GM21825 (cell line): ENCODE measurements at regions not wholly inside any gene's neighbourhood (a gene's known extent, or its start where the extent isn't known, plus 50 kb on each side); places are given as distances from the start of the nearest gene placed in this dataset.
"Not testable (repeated sequence)": the region's sequence is repeated elsewhere in the genome, so short reads cannot be mapped to it uniquely, and the experiment has no call there.

Source experiments
- ATAC-seq: cut with Tn5 transposase; IDR thresholded peaks from one replicate; pipeline ENCODE4 v1.9.1; 2021; ENCODE audit warnings: mild to moderate bottlenecking, moderate library complexity; ENCODE audit not compliant: unreplicated experiment

DNA sequence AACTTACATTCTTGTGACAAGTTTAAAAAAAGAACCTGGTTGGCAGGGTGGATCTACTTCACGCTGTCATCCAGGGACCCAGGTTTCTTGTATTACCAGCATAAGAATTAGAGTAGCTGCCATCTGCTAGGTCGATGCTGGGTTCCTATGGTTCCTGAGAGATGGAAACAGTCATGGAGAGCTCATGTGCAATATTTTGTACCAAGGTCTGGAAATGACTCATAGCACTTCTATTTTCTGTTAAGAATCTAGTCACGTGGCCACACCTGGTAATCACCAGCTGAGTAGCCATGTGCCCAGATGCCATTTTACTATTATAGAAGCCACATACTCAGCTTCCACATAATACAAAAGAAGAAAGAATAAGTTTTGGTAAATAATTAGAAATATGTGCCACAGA is 171.3 kb downstream of the CD83 start:
- no peak for ATAC-seq

DNA sequence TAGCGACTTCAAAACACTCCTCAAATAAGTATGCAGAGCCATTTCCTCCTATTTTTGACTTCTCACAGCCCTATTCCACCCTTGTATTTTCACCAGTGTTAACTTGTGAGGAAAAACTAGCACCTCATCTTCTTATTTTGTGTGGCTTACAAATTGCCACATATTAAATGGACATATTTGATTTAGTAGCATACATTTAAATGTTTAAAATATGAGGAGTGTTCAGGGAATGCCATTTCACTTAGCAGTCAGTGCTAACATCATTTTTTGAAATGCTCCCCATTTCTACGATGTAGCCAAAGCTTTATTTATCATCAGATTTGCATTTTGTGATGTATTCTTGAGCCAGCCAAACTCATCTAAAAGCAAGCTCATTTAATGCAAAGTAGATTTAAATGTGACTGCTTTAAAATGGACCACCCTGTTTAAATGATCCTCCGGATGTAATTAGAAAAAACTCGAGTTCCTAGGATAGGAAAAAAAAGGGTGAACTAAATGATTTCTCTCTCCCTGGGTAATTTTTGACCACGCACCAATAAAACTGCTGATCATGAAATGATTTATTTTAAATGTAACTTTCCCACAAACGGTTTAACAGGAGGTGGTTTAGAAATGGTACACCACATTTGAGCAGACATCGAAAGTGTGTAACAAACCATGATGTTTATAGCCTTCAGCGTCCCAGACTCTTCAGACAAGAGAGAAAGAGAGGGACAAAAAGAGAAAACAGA is 172.6 kb downstream of the CD83 start:
- no peak for ATAC-seq

DNA sequence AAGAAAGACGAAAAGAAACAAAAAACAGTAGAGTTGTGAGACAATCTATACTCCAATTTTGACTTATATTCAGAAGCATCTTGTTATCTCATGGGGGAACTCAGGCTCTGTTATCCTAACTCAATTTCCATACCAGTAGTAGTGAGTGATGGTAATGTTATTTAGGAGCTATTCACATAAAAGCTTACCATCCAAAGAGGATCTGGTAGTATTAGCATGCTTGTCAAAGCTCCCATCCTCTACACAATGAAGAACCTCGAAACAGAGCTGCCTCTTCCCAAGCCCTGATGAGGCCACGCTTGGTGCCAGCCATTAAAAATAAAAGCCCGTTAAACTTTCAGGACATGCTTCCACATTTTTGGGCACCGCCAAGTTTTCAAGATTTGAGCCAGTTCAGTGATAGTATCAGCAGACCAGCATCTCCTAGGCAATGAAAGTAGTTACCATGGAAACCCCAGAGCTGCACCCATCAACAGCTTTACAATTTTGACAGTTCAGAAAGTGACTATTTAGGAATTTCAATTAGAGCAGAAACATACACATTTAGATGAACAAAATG is 173.3 kb downstream of the CD83 start:
- no peak for ATAC-seq

DNA sequence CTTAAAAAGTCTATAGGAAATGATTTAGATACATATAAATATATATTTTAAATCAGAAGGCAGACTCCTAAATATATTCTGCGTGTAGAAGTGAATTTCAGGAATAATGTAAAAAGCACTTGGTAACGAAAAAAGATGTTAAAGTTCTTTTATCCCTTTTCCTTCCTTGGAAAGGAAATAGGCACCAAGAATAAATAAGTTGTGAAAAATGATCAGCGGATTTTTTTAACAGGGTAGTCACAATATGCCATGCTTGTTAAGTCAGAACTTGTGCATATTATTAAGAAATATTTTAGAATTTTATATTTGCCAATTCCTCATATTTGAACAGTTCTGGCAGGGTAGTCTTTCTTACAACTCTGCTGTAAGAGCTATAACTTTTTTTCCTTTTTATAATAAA is 173.8 kb downstream of the CD83 start:
- no peak for ATAC-seq

DNA sequence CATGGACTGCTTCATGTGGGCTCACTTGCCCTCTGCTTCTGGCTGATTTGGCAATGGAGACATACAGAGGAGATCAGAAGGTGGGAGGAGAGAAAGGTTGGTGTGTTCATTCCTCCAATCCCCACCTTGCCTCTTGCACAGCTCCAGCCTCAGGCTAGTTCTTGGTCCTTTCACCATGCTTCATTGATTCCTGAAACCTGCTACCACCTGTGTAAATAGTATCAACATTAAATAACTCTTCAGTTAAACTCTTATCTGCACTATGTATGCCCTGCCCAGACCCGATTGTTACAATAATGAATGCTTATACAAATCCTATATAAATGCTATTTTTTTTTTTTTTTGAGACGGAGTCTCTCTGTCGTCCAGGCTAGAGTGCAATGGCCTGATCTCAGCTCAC is 174.5 kb downstream of the CD83 start:
- no peak for ATAC-seq

DNA sequence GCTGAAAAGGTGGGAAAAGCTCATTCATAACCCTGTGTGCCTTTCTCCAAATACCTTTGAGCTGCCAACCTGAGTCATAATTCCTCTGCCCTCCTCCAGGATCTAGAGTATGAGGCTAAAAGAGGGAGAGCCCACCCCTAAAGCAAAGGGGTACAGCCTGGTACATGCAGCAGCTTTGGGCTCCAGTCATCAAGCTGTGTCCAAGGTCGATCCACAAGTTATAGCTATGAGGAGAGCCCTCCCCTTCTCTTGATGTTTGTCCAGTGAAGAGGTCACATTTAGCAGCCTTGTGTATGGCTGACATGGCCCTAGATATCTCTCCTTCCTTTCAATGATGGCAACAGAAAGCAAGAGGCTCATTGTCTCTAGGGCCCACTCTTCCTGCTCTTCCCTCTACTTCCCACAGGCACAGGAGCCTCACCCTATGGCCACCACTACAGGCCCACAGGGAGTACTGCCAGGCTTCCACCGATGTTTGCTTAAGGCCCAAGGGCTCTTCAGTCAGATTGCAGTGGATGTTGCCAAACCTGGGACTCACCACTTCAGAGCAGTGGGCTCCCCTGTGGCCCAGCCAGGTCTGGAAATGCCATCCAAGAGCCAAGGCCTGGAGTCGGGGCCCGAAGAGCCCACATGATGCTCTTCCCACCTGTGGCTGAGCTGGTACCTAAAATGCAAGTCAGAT is 176.8 kb downstream of the CD83 start:
- no peak for ATAC-seq

DNA sequence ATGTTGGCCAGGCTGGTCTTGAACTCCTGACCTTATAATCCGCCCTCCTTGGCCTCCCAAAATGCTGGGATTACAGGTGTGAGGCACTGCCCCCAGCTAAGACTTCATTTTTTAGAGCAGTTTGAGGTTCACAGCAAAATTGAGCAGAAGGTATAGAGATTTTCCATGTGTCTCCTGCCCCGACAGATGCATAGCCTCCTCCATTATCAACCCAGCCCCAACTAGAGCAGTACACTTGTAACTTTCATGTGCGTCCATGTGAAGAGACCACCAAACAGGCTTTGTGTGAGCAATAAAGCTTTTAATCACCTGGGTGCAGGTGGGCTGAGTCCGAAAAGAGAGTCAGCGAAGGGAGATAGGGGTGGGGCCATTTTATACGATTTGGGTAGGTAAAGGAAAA is 179.1 kb downstream of the CD83 start:
- not testable (repeated sequence) for ATAC-seq

DNA sequence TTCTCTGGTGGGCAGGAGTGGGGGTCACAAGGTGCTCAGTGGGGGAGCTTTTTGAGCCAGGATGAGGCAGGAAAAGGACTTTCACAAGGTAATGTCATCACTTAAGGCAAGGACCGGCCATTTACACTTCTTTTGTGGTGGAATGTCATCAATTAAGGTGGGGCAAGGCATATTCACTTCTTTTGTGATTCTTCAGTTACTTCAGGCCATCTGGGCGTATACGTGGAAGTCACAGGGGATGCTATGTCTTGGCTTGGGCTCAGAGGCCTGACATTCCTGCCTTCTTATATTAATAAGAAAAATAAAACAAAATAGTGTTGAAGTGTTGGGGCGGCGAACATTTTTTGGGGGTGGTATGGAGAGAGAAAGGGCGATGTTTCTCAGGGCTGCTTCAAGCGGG is 179.5 kb downstream of the CD83 start:
- ATAC-seq = not testable (repeated sequence)

DNA sequence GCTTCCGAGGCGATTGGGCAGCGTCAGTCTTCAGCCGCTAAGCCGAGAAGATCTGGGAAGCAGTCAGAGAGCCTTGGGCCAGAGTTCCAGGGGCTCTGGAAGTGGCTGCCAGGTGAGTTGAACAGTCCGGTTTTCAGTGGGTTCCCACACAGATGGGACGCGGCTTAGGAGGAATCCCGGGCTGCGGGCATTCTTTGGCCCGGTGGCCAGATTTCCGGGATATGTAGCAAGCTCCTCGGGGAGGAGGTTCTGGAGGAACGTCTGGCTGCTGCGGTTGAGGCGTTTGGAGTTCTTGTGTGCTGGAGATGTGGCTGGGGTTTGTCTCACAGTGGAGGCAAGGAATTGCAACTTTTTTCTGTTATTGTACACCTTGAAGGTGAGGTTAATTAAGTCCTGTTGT is 182.6 kb downstream of the CD83 start:
- not testable (repeated sequence) for ATAC-seq

DNA sequence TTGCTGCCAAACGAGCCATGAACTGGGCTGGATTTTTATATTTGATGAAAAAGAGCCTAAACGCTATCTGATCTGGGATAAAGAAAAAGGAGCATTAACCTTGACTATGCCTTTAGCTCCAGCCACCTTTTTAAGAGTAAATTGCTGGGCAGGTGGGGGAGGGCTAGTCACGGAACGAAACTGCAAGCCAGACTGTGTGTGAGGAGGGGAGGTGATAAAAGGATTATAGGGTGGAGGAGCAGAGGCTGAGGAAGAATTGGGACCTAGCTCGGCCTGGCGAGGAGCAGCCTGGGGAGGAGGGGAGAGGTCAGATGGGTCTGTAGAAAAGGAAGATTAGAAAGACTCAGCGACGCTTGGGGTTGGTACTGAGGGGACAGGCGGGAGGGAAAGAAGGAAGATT is 183.1 kb downstream of the CD83 start:
- ATAC-seq = not testable (repeated sequence)

DNA sequence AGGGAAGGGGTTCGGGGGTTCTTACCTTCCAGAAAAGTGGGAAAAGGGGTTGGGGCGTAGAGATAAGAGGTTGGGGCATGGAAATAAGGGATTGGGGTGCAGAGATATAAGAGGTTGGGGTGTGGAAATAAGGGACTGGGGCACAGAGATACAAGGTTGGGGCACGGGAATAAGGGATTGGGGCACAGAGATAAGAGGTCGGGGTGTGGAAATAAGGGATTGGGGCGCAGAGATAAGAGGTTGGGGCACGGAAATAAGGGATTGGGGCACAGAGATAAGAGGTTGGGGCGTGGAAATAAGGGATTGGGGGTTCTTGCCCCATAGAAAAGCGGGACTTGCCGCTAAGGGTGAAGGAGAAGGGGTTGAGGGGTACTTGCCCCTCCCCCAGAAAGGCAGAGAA is 183.9 kb downstream of the CD83 start:
- ATAC-seq = not testable (repeated sequence)

DNA sequence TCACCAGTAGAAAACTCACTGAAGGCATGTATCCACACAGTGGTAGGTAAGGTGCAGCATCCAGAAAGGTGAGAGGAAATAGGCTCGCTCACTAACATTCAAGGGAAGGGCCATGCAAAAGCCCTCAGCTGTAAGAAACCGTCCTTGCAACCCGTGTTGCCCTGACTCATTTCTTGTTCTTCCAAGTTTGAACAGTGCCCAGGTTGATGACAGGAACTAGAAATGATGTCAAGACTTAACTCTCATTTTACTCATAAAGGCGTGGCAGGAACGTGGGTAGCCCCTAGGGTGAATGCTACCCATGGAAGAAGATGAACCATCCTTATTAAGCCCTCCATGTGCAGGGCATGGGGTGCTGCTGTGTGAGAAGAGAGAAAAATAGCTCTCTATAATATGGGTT is 187.6 kb downstream of the CD83 start:
- ATAC-seq = no peak

DNA sequence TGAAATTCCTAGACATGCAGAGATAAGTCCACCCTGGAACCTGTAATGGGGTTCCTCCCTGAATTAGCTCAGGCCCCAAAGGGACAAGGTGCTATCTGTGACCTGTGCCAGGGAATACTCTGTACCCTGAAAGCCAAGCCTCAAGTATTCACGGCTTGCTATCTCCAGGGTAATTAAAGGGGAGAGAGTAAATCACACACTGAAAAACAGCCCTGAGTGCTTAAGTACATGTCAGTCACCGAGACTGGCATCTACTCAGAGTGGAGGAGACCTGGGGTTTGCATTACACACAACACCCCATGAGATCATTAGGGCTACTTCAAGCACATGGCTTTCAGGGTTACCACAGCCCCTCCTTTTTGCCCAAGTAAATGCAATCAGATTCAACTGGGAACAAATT is 188.1 kb downstream of the CD83 start:
- no peak for ATAC-seq

DNA sequence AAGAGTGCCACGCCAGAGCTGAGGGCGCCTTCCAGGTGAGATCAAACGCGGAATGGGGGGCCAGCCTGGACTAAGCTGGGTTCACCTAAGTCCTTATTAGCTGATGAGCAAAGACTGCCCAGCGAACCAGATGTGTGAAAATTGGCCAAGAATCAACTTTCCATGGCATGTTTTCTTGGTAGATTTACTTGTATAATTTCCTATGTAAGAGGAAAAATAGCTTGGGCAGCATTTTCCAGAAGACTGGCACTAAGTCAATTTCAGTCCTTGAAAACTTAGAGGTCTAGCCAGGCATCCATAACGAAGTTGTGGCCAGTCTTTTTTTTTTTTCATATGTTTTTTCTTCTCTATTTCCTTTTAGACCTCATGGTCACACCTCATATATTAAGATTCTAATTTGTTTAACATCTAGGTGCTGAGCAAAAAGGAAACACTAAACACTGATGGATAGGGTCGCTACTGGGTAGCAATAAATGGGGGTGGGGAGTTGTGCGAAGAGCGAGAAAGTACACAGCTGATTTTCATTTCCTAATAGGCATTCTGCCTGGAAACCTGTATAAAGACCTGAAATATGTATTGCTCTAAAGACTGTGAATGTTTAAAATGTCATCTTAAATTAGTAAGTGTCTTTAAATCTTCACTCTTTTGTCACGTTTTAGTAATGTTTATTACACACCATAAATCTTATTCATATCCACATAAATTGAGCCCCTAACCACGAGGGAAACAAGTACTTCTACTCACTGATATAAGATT is 188.8 kb downstream of the CD83 start:
- ATAC-seq = no peak

DNA sequence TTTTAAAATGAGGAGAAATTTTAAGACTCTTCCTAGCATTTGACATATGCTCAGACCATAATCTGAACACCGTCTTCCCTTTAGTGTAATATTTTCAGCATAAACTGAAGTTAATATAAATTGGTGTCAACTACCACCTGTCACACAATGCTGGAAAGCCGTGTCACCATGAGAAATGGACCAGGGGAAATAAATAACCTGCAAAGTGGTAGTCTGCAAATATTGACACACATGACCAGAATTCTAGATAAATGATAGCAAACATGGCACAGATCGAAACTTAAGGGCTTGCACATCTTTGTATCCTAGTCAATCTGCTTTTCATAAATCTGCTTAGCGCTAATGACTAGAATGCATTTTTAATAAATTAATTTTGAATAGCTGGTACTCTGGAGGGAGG is 191.9 kb downstream of the CD83 start:
- ATAC-seq = no peak

DNA sequence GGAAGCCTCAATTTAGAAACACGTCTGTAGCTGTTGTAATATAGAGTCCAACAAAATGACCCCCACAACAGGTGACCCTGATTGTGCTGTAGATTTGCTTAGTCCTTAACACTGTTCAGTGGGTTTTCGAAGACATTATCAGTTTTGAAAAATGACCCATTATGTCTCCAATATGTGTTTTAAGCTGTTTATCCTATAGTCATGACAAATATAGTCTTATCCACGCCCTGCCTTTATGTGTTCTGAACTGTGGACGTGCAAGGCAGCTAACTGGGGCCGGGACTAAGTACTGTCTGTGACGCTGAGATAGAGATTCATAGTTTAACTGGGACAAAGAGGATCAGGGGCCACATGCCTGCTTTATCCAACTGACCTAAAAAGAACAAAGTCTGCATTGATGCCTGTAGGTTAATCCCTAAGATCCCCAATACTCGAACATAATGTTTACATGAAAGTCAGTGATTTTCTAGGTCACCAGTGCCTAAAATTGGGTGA is 192.4 kb downstream of the CD83 start:
- ATAC-seq = no peak

DNA sequence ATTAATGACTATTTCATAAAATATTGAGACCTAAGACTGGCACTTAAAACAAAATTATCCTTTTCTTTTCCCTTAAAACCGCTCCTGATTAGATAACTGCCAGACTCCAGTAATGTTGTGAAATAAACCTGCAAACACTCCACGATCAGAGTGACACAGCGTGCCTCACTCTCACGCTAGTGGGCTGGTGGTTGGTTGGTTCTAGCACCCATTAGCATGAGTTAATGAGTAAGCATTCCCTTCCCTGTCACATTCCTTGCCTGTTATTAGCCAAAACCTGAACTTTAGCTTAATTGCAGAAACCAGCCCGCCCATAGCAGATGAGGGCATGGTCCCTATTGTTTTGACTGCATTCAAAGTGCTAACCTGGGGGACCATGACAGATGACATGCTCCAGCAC is 193.4 kb downstream of the CD83 start:
- no peak for ATAC-seq

DNA sequence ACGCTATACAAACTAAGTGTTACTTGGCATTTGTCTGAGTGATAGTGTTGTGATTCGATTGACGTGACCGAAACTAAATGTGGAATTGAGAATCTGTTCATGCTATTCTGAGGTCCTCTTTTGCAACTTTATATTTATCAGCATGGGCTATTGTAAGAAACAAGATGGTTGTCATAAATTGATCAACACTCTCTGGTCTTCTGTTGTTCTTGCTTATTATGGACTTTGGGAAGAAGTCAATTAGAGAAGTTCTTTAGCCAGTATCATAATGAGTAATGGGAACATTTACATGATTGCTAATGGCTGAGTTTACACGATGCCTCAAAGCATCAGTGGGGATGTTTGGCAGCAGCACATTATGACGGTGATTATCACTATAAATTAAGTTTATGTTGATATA is 195.0 kb downstream of the CD83 start:
- ATAC-seq = no peak

DNA sequence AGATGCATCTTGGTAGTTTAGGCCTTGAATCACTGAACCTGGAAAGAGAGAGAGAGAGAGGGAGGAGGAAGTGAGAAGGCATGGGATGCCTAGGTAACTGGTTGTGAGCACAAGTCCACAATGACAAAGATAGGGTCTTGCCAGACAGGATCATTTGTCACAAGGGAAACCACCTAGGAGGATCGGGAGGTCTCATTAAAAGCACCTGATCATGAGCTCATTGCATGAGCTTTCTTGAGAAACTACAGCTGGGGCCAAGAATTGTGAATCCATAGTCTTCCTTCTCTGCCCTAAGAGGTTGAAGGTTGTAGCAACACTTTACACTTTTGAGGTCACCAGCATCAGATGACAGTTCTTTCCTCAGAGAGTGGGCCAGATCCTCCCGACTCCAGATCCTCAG is 195.7 kb downstream of the CD83 start:
- ATAC-seq = no peak

DNA sequence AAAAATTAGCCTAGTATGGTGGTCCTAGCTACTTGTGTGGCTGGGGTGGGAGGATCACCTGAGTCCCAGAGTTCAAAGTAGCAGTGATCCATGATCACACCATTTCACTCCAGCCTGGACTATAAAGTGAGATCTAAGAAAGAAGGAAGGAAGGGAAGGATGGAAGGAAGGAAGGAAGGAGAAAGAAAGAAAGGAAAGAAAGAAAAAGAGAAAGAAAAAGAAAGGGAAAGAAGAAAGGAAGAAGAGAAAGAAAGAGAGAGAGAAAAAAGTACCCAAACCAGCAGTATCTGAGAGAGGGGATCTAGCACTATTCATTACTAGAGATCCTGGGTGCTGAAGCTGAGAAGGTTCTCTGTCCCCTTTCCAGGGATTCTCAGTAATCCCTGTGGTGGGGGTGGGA is 197.8 kb downstream of the CD83 start:
- ATAC-seq = no peak

DNA sequence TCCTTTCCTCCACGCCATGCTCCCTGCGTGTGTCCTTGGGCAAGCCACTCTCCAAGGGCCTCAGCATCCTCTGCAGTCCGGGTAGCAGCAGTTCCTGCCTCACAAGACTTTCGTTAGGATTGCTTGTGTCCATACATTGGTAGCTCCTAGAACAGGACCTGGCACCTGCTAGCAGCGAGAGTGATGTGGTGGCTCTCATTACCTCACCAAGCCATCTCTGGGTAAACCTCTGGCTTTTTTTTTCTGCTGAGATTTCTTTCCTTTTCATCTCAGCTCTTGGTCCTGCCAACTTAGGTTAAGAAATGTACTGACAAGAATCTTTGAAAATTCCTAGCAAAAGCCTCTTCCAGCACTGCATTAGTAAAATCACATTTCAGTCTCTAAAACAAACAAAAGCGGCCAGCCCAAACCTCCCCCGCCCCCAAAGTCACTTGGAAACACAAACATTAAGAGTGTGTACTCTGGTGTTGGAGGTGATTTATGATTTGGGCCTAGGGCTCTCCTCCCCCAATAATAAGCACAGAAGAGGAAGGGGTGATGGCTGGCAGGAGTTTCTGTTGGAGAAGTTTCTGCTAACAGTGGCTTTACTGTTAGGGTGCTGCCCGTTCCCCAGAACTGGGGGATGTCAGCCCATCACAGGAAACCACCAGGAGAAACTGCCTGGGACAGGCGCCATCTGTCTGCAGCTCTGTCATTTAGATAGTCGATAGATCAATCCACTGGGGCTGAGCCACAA is 199.2 kb downstream of the CD83 start:
- ATAC-seq = no peak
